ENCODE measurements at regions not wholly inside any gene's neighbourhood (a gene's known extent, or its start where the extent isn't known, plus 50 kb on each side); places are given as distances from the start of the nearest gene placed in this dataset.

DNA sequence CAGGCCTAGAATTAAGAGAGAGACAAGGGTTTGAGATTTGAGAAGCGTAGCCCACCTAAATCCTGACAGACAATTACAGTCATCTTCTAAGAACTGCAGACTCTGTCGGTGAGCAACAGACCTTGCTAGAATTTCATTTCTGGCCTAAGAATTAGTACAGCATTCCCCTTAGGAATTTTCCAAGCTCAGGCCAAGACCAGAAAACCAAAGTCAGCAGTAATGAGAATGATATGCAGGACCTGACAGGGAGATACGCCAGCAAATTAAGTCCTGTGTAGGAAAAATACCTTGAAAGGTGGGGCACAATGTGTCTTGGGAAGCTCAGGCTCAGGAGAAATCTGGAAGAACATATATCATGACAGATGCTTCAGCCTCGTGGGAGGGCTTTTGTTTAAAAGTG, 52.7 kb upstream of the HERPUD2 start:
- H3K36me3 Mint-ChIP-seq (ENCODE audit: low read depth) = peaks cover 4% of the 10 kb centered on the region
- H3K27me3 Mint-ChIP-seq (ENCODE audit: low read depth) = no peaks in the 10 kb centered on the region
- CTCF ChIA-PET = interaction anchor here (1.0 kb wide), 1 partner anchor 39 kb away, joined by 4 read pairs; no protein-coding TSS in a partner anchor
- H3K4me1 Mint-ChIP-seq (ENCODE audit: low read depth) = no peaks in the 10 kb centered on the region
- H3K9me3 Mint-ChIP-seq = no peaks in the 10 kb centered on the region
- DNase-seq = no peak
- no peak overlapping the region for H3K27ac Mint-ChIP-seq
- intact Hi-C loops (cut with micrococcal nuclease) = no loop called here
- H3K4me3 Mint-ChIP-seq = no peak overlapping the region

DNA sequence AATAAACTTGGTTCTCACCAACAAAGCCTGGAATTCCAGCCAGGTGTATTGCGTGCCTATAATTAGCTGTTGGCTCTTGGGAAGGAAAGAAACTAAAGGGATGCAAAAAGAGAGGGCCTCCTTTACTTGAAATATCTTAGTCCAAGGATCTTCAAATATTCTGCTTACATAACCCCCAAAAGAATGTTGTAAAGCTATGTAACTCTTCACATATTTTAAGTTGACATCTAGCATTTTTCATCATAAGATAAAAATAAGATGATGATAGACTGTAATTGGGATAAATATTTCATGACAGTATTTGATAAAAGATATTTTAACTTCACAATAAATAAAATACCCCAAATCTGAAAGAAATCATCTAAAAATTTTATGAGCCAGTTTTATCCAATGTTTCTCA, 52.5 kb upstream of the SEPTIN7 start:
- H3K27me3 Mint-ChIP-seq (ENCODE audit: low read depth) = no peaks in the 10 kb centered on the region
- no peaks in the 10 kb centered on the region for H3K4me1 Mint-ChIP-seq (ENCODE audit: low read depth)
- CTCF ChIA-PET = interaction anchor here (1.0 kb wide), 1 partner anchor 39 kb away, joined by 4 read pairs; no protein-coding TSS in a partner anchor
- H3K36me3 Mint-ChIP-seq (ENCODE audit: low read depth) = peaks cover 4% of the 10 kb centered on the region
- no peaks in the 10 kb centered on the region for H3K9me3 Mint-ChIP-seq
- no peak for DNase-seq
- no peak overlapping the region for H3K4me3 Mint-ChIP-seq
- H3K27ac Mint-ChIP-seq = no peak overlapping the region
- intact Hi-C loops (cut with micrococcal nuclease) = no loop called here

DNA sequence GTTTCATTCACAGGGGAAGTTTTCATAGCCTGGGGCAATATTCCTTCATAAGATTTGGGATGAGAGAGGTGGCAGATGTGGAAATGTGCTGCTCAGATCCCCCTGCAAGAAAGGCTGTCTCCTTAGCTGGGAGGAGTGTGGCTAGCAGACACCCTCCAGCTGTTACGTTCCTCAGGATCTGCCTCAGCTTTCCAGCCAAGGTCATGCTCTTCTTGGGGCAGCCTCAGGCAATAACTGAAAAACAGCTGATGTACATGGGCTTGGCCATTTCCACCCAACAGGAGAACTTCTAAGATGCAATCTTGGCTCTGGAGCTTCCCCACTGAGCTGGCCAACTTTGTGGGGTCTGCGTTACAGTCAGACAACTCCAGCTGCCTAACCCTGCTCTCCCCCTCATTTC, 51.3 kb upstream of the SEPTIN7 start:
- H3K27me3 Mint-ChIP-seq (ENCODE audit: low read depth) = no peaks in the 10 kb centered on the region
- CTCF ChIA-PET = no interaction called here

More for the DNA sequence above, 51.3 kb upstream of the SEPTIN7 start:
- no peaks in the 10 kb centered on the region for H3K9me3 Mint-ChIP-seq
- H3K4me1 Mint-ChIP-seq (ENCODE audit: low read depth) = no peaks in the 10 kb centered on the region
- H3K27ac Mint-ChIP-seq = no peak overlapping the region
- no peak for DNase-seq
- intact Hi-C loops (cut with micrococcal nuclease) = no loop called here
- peaks cover 2% of the 10 kb centered on the region for H3K36me3 Mint-ChIP-seq (ENCODE audit: low read depth)
- no peak overlapping the region for H3K4me3 Mint-ChIP-seq
